Heart left ventricle (tissue), 16 donors: ENCODE measurements at regions not wholly inside any gene's neighbourhood (a gene's known extent, or its start where the extent isn't known, plus 50 kb on each side); places are given as distances from the start of the nearest gene placed in this dataset.

ENCODE experiments used
- ATAC-seq, 4 donors: fragments of 200-7000 bp; cut with Tn5 transposase; one replicate each; pipeline ENCODE4 v1.9.1; 2020 to 2022; ENCODE audit warnings: moderate library complexity in 4 of 4, mild to moderate bottlenecking in 3 of 4, moderate number of reproducible peaks in 1 of 4
- DNase-seq, 5 donors: peaks; one replicate each; pipeline ENCODE4 v3.0.0-alpha.2; 2020
- H3K27ac ChIP-seq, 12 donors: fragments of 200-600 bp; sonication (generic) in 4 of 12; one replicate each; pipeline versions ENCODE4 v1.5.0 to v1.8.0; 2016 to 2022; ENCODE audit warnings: mild to moderate bottlenecking in 2 of 12
- H3K27me3 ChIP-seq, 9 donors: fragments of 200-600 bp; sonication (generic) in 2 of 9; one replicate each; pipeline versions ENCODE4 v1.5.1 to v1.8.0; 2016 to 2022; ENCODE audit warnings: mild to moderate bottlenecking in 3 of 9
- H3K36me3 ChIP-seq, 9 donors: fragments of 200-600 bp; sonication (generic) in 2 of 9; one replicate each; pipeline versions ENCODE4 v1.5.0 to v1.8.0; 2018 to 2022; ENCODE audit warnings: mild to moderate bottlenecking in 2 of 9
- H3K4me1 ChIP-seq, 12 donors: fragments of 200-600 bp; sonication (generic) in 4 of 12; one replicate each; pipeline versions ENCODE4 v1.5.0 to v1.8.0; 2016 to 2022; ENCODE audit warnings: mild to moderate bottlenecking in 3 of 12
- H3K4me3 ChIP-seq, 12 donors: fragments of 200-600 bp; sonication (generic) in 4 of 12; one replicate each; pipeline versions ENCODE4 v1.5.0 to v1.8.0; 2017 to 2022; ENCODE audit warnings: mild to moderate bottlenecking in 9 of 12, moderate library complexity in 4 of 12
- H3K9me3 ChIP-seq, 12 donors: fragments of 200-600 bp; sonication (generic) in 4 of 12; one replicate each; pipeline versions ENCODE4 v1.5.0 to v1.8.0; 2016 to 2022; ENCODE audit warnings: mild to moderate bottlenecking in 1 of 12
- POLR2A ChIP-seq, 2 donors: fragments of 450-650 bp; IDR thresholded peaks; one replicate each; pipeline ENCODE4 v1.6.1; 2017; ENCODE audit warnings: antibody characterized with exemption in 2 of 2, mild to moderate bottlenecking in 2 of 2, moderate library complexity in 2 of 2
- WGBS, 4 donors: extraction: QIAGEN DNeasy Blood & Tissue Kit in 2 of 4; methylation state at CpG; one replicate each; pipeline versions ENCODE4 v1.1.5 to v1.1.7; 2013 to 2018; 5-methylcytosine and 5-hydroxymethylcytosine counted together
- intact Hi-C, 10 donors: fragments of 100-400 bp; cut with DNase I; formaldehyde crosslinking; loops; one replicate each; pipeline versions ENCODE4 v1.11.1 to v1.14.2; 2022
- TF ChIP-seq, protein P1 (sequence below), 12 donors: fragments of 200-600 bp; sonication (generic) in 4 of 12; IDR thresholded peaks; one replicate each; pipeline versions ENCODE4 v1.5.0 to v1.8.0; 2018 to 2022; ENCODE audit warnings: antibody characterized with exemption in 12 of 12, mild to moderate bottlenecking in 5 of 12
- donor health status: ischemic (EF 13 %, LVEDD 7.1; RV severe dilation, severe dysfunction).
- donor health status: healthy with polysubstance abuse.
- donor health status: DM: no; HTN: yes; CAD: no.
- donor health status: DM: no; HTN: no; CAD: no.
- donor health status: ischemic (EF 25% LVEDD 6.9; RV normal size, moderate dysfunction).
- donor health status: ischemic (EF 25% LVEDD 5.7; RV mildly dilated, moderate dysfunction).
- donor health status: healthy.
- donor health status: DM: yes; HTN: yes; CAD: no.
- donor health status: ischemic (EF 35%, LVEDD 5.7; RV mildly dilated, moderate dysfunction).
- donor health status: nonischemic (EF 11% LVEDD 7.7; RV severe dilation, severe dysfunction).
- donor health status: DM: yes; HTN: yes; CAD: no.
- donor health status: PGD.
- donor health status: ischemic (EF 29% LVEDD 5.4; RV normal size, mild dysfunction).
- donor health status: nonischemic (EF 23%, LVEDD 6.1; RV moderate dilation, normal function).

DNA sequence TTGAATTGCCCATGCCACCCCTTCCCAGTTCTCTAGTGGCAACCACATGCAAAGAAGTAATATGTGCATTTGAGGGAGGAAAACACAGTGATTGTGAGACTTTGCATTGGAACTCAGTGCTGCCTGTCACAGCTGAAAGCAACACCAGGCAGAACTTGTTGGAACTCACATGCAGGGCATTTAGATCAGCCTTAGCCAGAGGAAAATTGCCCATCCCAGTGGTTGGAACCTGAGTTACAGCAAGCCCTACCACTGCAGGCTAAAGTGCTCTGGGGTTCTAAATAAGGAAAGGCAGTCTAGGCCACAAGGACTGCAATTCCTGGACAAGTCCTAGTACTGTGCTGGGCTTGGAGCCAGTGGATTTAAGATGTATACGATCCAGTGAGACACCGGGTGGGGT, 245.3 kb upstream of the UFL1 start:
- 64 to 86% (median 72%) methylated on average over 2 of the region's 2 CpGs for WGBS, 4 donors
- TF ChIP-seq POLR2A (IDR thresholded peaks at IDR 0.05) = no peak
- TF ChIP-seq, protein P1, sequence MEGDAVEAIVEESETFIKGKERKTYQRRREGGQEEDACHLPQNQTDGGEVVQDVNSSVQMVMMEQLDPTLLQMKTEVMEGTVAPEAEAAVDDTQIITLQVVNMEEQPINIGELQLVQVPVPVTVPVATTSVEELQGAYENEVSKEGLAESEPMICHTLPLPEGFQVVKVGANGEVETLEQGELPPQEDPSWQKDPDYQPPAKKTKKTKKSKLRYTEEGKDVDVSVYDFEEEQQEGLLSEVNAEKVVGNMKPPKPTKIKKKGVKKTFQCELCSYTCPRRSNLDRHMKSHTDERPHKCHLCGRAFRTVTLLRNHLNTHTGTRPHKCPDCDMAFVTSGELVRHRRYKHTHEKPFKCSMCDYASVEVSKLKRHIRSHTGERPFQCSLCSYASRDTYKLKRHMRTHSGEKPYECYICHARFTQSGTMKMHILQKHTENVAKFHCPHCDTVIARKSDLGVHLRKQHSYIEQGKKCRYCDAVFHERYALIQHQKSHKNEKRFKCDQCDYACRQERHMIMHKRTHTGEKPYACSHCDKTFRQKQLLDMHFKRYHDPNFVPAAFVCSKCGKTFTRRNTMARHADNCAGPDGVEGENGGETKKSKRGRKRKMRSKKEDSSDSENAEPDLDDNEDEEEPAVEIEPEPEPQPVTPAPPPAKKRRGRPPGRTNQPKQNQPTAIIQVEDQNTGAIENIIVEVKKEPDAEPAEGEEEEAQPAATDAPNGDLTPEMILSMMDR (IDR thresholded peaks at IDR 0.05) = no peak
- Histone ChIP-seq H3K27ac (no peak overlapping the region), H3K4me3 (no peak overlapping the region), H3K4me1 (no peaks in the 10 kb centered on the region), H3K36me3 (no peaks in the 10 kb centered on the region), H3K27me3 (no peaks in the 10 kb centered on the region), H3K9me3 (peaks cover 0 to 19% (median 0%) of the 10 kb centered on the region in 12 donors)
- intact Hi-C loops = no loop called here
- DNase-seq (no peak), ATAC-seq (peak in 1 of 4 donors; percentile 29)

DNA sequence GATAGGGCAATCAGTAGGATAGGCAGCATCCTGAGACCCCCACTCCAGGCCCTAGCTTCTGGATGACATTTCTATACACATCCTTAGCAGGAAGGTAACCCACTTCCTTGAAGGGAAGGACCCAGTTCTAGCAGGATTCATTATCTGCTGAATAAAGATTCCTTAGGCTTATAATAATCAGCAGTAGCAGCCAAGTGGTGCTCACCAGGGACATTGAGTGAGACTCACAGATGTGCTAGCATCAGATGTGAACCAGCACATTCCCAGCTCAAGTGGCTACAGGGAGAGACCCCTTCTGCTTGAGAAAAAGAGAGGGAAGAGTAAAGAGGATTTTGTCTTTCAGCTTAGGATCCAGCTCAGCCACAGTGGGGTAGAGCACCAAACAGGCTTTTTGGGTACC, 244.8 kb upstream of the UFL1 start:
- H3K9me3 ChIP-seq = peaks cover 0 to 13% (median 0%) of the 10 kb centered on the region in 12 donors
- DNase-seq (no peak), ATAC-seq (no peak)
- H3K4me1 ChIP-seq = no peaks in the 10 kb centered on the region
- H3K27ac ChIP-seq = no peak overlapping the region
- no peaks in the 10 kb centered on the region for H3K27me3 ChIP-seq
- no peak for TF ChIP-seq POLR2A (IDR thresholded peaks at IDR 0.05)
- TF ChIP-seq, protein P1 (IDR thresholded peaks at IDR 0.05) = no peak
- no peaks in the 10 kb centered on the region for H3K36me3 ChIP-seq
- no peak overlapping the region for H3K4me3 ChIP-seq
- intact Hi-C loops = no loop called here

DNA sequence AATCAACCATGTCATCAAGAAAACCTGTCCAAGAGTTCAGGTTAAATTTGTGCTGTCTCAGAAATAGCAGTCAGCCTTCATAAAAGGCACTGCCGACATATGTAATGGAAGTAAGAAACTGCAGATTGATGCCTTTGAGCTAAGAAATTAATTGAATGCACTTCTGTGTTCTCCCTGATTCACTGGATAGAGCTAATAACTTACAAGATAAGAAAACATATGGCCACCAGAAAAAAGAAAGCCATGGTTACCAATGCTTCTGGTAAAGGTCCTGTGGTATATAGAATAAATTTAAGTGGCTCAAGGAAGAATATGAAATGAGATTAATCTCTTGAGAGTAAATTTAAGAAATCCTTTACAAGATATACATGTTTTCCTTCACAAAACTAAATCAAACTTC, 242.5 kb upstream of the UFL1 start:
- no peaks in the 10 kb centered on the region for H3K9me3 ChIP-seq
- no peaks in the 10 kb centered on the region for H3K36me3 ChIP-seq
- intact Hi-C loops = no loop called here
- no peaks in the 10 kb centered on the region for H3K27me3 ChIP-seq
- ATAC-seq (no peak), DNase-seq (no peak)
- no peaks in the 10 kb centered on the region for H3K4me1 ChIP-seq
- no peak for TF ChIP-seq POLR2A (IDR thresholded peaks at IDR 0.05)
- TF ChIP-seq, protein P1 (IDR thresholded peaks at IDR 0.05) = no peak
- H3K27ac ChIP-seq = no peak overlapping the region
- no peak overlapping the region for H3K4me3 ChIP-seq
- WGBS, 4 donors = 85 to 92% (median 89%) methylated on average over 1 of the region's 1 CpG

DNA sequence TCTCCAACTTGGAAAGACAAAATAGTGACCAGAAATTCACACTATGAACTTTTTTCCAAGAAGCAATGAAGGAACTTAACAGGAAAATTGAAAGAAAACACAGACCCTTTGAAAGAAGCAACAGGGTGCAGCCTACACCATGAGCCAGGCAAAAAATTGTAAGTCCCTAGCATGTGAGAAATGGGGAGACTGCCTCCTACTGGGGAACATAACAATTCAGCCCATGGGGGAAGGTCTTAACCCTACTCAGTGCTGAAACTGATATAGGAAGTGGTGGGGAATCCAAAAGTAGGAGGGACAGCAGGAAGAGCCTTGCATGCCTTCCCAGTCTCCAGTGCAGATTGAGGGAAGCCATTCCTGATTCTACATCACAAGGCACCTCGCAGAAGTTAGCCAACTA, 235.1 kb upstream of the UFL1 start:
- Histone ChIP-seq H3K36me3 (no peaks in the 10 kb centered on the region), H3K9me3 (peaks cover 0 to 11% (median 0%) of the 10 kb centered on the region in 12 donors), H3K4me1 (no peaks in the 10 kb centered on the region), H3K4me3 (no peak overlapping the region), H3K27ac (no peak overlapping the region), H3K27me3 (no peaks in the 10 kb centered on the region)
- WGBS, 4 donors = 54 to 83% (median 80%) methylated on average over 1 of the region's 1 CpG
- no peak for ATAC-seq
- no peak for TF ChIP-seq POLR2A (IDR thresholded peaks at IDR 0.05)
- TF ChIP-seq, protein P1 (IDR thresholded peaks at IDR 0.05) = no peak
- intact Hi-C loops = no loop called here
- no peak for DNase-seq
